GM19035 (cell line): ENCODE measurements at regions not wholly inside any gene's neighbourhood (a gene's known extent, or its start where the extent isn't known, plus 50 kb on each side); places are given as distances from the start of the nearest gene placed in this dataset.

Source experiments
- ATAC-seq: cut with Tn5 transposase; IDR thresholded peaks from one replicate; pipeline ENCODE4 v1.9.1; 2021; ENCODE audit not compliant: unreplicated experiment

DNA sequence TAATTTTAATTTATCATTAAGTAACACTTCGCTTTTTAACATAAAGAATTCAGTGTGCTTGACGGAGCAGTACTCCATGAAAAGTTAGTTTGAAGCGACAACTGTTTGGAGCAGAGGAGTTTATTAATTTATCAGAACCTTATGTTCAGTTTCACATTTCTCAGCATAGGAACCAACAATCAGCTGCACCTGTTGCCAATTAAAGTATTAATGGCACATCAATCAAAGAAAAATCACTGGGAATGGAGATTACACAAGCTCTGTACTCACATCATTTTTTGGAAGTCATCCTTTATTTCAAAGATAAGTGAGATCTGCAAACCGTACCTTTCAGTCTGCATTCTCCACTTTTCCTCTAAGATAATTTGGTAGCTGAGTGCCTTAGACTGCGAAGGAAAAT lies 344.6 kb downstream of the LMO4 start:
- ATAC-seq = no peak

GRCh38 chr1:87673748-87674147 lies 345.1 kb downstream of the LMO4 start:
- ATAC-seq = no peak

DNA sequence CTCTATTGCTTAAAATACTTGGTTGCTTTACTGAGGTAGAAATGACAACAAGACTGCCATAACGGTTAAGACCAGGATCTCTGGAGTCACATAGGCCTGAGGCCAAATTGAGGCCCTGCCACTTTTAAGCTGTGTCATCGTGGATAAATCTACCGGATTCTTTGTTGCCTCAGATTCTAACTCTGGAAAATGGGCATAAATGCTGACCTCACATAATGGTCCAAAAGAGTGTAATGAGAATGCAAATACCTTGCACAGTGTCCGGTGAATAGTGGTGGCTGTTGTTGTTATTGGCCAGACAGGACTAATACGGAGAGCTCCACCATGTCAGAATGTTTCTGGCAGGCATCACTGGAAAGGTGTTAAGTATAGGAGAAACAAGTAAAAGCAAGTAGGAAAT lies 346.1 kb downstream of the LMO4 start:
- no peak for ATAC-seq

DNA sequence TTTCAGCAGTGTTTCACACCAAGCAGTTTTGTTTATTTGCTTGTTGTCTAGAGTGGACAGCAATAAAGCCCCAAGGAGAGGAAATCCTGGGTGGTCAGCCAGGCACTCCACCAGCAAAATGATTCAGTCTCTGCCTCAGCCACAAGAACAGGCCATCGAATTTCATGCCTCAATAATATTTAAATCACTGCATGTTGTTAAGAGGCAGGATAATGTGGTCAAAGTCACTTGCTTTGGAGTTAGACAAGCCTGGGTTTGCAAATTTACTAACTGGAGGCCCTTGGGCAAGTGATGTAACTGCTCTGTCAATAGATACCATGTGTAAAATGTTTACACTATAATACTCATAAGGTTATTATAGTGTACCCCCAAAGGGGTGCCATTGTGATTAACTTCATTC lies 349.6 kb downstream of the LMO4 start:
- ATAC-seq = no peak

DNA sequence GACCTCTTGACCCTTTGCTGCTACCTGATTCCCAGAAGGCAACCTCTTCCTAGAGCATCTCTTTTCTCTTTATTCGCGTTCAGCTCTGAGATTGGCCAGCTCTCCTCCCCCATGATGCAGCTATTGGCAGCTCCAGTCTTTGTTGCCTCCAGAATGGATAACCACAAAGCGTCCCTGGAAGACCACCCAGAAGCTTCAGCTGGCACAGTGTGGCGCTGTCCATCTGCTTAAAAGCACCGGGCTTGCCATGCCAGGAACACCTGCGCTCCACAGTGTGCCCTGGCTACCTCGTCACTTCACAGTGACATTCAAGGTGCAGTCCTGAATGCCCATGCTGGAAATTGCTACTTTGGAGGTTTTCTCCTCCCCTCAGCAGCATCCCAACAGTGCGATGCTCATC lies 353.9 kb downstream of the LMO4 start:
- no peak for ATAC-seq

GRCh38 chr1:87683196-87683956 lies 354.7 kb downstream of the LMO4 start:
- ATAC-seq = no peak

- ATAC-seq = no peak
Measured at GRCh38 chr1:87684194-87684593, 355.5 kb downstream of the LMO4 start.

- no peak for ATAC-seq
Measured at GRCh38 chr1:87684713-87685205, 356.1 kb downstream of the LMO4 start.

GRCh38 chr1:87685311-87686135 lies 356.8 kb downstream of the LMO4 start:
- ATAC-seq = no peak

DNA sequence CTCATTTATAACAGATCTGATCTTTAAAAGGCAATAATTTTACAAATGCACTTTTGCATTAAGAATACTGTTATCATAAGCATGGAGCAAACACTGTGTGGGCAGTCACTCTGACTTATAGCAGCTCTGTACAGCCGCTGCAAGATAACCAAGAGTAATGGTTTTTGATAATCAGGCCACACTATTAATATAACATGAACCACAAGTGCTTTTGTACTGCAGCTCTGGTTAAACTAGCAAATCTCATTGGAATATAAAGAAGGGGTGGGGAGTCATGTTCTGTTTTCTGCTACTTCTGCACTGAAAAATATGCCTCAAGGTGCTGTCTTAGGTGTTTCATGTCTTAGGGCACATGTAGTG lies 357.4 kb downstream of the LMO4 start:
- ATAC-seq = no peak

DNA sequence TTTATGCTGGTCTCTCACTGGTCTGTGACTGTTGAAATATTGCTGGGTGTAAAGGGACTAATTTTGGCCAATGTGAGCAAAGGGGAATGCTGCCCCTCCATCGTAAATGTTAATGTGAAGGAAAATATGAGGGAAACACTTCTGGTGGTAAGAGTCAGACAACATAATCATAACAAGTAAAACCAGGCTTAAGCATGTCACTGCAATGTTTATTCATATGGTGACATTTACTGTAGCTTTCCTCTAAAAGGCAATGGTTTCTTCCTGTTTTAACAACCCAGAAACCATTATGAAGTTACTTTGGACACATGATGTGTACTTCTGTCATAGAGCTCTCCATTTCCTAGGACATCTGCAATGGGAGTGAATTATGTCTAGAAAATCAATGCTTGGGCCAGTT lies 358.0 kb downstream of the LMO4 start:
- no peak for ATAC-seq

DNA sequence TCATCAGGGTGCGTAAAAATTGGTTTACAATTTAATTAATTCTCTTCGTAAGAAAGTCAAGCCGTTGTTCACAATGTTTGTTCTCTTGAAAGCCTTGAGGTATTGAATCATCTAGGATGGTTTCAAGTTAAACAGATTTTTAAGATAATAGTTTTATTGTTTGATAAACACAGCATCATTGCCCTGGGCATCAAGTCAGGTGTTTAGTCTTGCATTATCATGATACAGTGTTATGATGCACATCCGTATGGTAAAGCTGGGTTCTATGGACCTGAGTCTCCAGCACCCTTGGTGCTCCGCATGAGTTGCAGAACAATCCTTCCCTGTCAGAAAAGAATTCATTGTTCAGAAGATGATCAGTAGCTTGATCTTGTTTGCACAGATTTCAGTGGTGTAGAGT lies 359.5 kb downstream of the LMO4 start:
- ATAC-seq = no peak

DNA sequence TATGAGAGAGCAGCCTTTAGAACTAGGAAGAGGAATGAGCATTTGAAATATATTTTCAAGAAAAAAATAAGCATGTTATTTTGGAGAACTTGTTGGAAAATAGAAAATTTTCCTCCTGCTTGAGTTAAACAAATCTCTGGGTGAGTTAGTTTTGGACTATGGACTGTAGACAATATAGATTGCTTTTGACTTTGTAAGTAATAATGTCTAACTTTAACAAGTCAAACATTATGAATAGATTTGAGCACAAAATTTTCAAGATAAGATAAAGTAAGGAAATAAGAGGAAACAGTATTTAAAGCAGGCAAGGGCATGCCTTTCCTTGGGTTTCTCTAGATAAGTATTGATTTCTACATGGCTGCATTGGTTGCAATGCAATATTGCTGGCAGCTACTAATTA lies 360.8 kb downstream of the LMO4 start:
- ATAC-seq = no peak

- ATAC-seq = no peak
Measured at GRCh38 chr1:87696483-87696882, 367.8 kb downstream of the LMO4 start.

GRCh38 chr1:87702455-87702854 lies 373.8 kb downstream of the LMO4 start:
- no peak for ATAC-seq

DNA sequence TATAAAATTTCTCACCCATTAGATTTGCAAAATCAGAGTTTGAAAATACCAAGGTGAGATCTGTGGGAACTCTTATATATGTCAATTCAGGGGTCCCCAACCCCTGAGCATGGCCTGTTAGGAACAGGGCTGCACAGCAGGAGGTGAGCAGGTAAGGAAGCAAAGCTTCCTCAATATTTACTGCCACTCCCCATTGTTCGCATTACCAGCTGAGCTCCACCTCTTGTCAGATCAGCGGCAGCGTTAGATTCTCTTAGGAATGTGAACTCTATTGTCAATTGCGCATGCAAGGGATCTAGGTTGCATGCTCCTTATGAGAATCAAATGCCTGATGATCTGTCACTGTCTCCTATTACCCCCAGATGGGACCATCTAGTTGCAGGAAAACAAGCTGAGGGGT lies 376.6 kb downstream of the LMO4 start:
- ATAC-seq = no peak

GRCh38 chr1:87706203-87706602 lies 377.5 kb downstream of the LMO4 start:
- ATAC-seq = no peak

DNA sequence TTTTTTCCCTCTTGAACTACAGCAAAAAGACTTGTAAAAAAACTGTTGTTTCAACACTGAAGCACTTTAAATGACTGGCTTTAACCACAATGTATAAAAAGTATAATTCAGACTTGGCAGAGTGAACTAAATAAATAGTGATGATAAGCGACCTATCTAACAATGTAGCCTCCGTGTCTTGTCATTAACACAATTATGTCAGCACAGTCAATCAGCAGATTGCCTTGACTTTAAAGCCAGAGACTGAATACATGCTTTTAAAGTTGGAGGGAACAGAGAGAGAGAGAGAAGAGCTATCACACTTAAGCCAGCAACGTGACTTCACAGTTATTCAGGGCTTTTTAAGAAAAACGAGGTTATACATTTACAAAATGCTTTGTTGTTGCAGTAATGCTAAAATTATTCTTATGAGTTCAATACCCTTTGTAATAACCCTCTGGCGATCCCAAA lies 378.1 kb downstream of the LMO4 start:
- ATAC-seq = no peak

DNA sequence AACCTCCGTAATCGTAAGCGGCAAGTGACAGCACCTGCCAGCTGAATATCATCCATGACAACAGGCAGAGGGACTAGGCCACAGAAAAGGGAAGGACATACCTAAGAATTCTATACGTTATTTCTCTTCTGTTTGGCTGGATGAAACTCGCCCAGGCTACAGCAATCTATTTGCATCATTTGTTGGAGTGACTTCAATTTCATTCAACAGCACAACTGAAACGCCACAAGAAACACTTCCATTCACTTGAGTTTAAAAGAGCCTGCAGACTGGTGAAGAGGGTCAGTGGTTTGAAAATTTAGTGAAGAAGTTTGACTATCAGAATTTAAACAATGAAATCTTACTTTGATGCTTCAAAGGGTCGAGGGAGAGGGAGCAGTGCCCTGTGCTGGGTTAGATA lies 378.7 kb downstream of the LMO4 start:
- no peak for ATAC-seq

DNA sequence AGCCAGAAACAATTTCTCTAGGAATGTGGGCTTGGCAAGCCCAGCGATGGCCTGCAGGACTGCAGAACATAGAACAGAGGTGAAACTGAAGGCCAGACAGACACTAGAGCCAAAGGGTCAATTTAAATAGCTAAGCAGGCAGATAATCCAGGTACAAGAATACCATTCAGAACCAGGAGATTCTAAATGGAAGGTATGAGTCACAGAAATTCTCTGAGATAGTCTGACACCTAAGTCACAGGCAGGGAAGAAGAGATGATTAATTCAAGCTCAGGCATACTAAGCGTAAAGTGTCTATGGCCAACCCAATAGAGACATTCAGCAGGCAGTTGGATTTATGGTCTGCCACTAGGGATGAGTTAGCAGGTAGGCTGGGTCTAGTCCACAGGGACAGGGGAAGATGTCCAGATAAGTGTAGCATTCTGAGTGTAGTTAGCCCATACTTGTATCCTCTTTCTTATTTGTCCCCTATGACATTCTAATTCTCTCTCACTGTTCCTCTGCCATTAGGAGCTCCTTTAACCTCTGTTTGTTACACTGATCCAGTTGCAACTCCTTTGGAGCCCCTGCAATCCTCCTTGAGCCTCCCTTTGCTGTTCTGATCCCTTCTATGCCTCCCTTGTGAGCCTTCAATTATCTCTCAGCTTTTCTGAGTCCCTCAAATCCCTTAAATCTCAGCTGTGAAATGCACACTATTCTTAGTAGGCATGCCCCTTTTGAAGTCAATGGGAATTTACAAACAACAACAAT lies 383.8 kb downstream of the LMO4 start:
- no peak for ATAC-seq

GRCh38 chr1:87714278-87714677 lies 385.6 kb downstream of the LMO4 start:
- ATAC-seq = no peak

- no peak for ATAC-seq
Measured at GRCh38 chr1:87715052-87715451, 386.4 kb downstream of the LMO4 start.
